ENCODE measurements at regions not wholly inside any gene's neighbourhood (a gene's known extent, or its start where the extent isn't known, plus 50 kb on each side); places are given as distances from the start of the nearest gene placed in this dataset.
"Not testable (repeated sequence)": the region's sequence is repeated elsewhere in the genome, so short reads cannot be mapped to it uniquely, and the experiment has no call there.

GRCh38 chr7:49596701-49597491 is 176.5 kb upstream of the VWC2 start:
- DNase-seq (ENCODE audit: low read depth), result no peak
- no peak overlapping the region for H3K4me3 ChIP-seq (ENCODE audit: low read depth, low read length)
- TF ChIP-seq, protein P1, sequence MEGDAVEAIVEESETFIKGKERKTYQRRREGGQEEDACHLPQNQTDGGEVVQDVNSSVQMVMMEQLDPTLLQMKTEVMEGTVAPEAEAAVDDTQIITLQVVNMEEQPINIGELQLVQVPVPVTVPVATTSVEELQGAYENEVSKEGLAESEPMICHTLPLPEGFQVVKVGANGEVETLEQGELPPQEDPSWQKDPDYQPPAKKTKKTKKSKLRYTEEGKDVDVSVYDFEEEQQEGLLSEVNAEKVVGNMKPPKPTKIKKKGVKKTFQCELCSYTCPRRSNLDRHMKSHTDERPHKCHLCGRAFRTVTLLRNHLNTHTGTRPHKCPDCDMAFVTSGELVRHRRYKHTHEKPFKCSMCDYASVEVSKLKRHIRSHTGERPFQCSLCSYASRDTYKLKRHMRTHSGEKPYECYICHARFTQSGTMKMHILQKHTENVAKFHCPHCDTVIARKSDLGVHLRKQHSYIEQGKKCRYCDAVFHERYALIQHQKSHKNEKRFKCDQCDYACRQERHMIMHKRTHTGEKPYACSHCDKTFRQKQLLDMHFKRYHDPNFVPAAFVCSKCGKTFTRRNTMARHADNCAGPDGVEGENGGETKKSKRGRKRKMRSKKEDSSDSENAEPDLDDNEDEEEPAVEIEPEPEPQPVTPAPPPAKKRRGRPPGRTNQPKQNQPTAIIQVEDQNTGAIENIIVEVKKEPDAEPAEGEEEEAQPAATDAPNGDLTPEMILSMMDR (conservative IDR thresholded peaks at IDR 0.05; ENCODE audit: low read depth, low read length), result no peak

- H3K4me3 ChIP-seq (ENCODE audit: low read depth, low read length), result no peak overlapping the region
- TF ChIP-seq, protein P1 (conservative IDR thresholded peaks at IDR 0.05; ENCODE audit: low read depth, low read length), result no peak
- DNase-seq (ENCODE audit: low read depth), result no peak
Measured at GRCh38 chr7:49597805-49598204, 175.6 kb upstream of the VWC2 start.

DNA sequence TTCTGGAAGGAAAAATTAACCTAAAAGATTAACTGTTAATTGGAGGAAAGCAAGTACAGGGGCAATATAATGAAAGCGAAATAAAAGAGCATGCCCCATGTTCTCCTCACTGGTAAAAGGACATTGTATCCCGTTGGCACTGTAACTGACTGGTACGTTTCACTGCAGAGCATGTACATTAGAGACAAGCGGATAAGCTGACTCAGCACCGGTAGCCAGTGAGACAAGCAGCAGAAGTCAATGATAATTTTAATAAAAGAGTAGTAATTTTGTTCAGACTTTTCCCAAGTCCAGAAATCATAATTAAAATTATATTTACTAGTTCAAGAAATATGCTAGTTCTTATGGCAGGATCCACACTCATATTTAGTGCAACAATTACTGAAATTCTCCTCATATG is 161.5 kb upstream of the VWC2 start:
- H3K4me3 ChIP-seq (ENCODE audit: low read depth, low read length), result no peak overlapping the region
- TF ChIP-seq, protein P1 (conservative IDR thresholded peaks at IDR 0.05; ENCODE audit: low read depth, low read length), result no peak
- no peak for DNase-seq (ENCODE audit: low read depth)

- TF ChIP-seq, protein P1 (conservative IDR thresholded peaks at IDR 0.05; ENCODE audit: low read depth, low read length), result no peak
Measured at GRCh38 chr7:49613759-49614158, 159.7 kb upstream of the VWC2 start.

GRCh38 chr7:49614974-49615373 is 158.5 kb upstream of the VWC2 start:
- DNase-seq (ENCODE audit: low read depth), result not testable (repeated sequence)

More at GRCh38 chr7:49613759-49614158, 159.7 kb upstream of the VWC2 start:
- H3K4me3 ChIP-seq (ENCODE audit: low read depth, low read length), result no peak overlapping the region
- no peak for DNase-seq (ENCODE audit: low read depth)

GRCh38 chr7:49618028-49618427 is 155.4 kb upstream of the VWC2 start:
- TF ChIP-seq, protein P1 (conservative IDR thresholded peaks at IDR 0.05; ENCODE audit: low read depth, low read length), result no peak
- no peak overlapping the region for H3K4me3 ChIP-seq (ENCODE audit: low read depth, low read length)
- no peak for DNase-seq (ENCODE audit: low read depth)

More at GRCh38 chr7:49614974-49615373, 158.5 kb upstream of the VWC2 start:
- H3K4me3 ChIP-seq (ENCODE audit: low read depth, low read length), result not testable (repeated sequence)

DNA sequence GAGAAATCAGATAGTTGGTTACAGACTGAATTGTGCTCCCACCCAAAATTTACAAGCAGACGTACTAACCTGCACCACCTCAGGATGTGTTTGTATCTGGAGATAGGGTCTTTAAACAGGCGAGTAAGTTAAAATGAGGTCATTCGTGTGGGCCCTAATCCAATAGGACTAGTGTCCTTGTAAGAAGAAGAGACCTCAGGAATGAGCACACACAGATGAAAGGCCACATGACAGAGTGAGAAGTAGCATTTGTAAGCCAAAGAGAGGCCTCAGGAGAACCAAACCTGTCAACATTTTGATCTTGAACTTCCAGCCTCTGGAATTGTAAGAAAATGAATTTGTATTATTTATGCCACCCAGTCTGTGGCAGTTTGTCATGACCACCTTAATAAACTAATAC is 149.5 kb upstream of the VWC2 start:
- TF ChIP-seq, protein P1 (conservative IDR thresholded peaks at IDR 0.05; ENCODE audit: low read depth, low read length), result no peak
- DNase-seq (ENCODE audit: low read depth), result no peak
- H3K4me3 ChIP-seq (ENCODE audit: low read depth, low read length), result no peak overlapping the region

Data from epithelial cell of proximal tubule (primary cell).